ENCODE measurements at regions not wholly inside any gene's neighbourhood (a gene's known extent, or its start where the extent isn't known, plus 50 kb on each side); places are given as distances from the start of the nearest gene placed in this dataset.

GRCh38 chr9:113790093-113790492, 86.0 kb upstream of the ZNF618 start:
- Mint-ChIP-seq H3K36me3 (ENCODE audit: low read depth, unreplicated experiment) (no peaks in the 10 kb centered on the region), H3K4me3 (ENCODE audit: unreplicated experiment) (no peak overlapping the region), H3K27ac (ENCODE audit: unreplicated experiment) (no peak overlapping the region), H3K4me1 (ENCODE audit: low read depth, unreplicated experiment) (no peaks in the 10 kb centered on the region), H3K27me3 (ENCODE audit: low read depth, unreplicated experiment) (peaks cover 53% of the 10 kb centered on the region), H3K9me3 (ENCODE audit: unreplicated experiment) (peaks cover 8% of the 10 kb centered on the region)
- no peak overlapping the region for H3K4me2 ChIP-seq (ENCODE audit: low read length)
- TF ChIP-seq CTCF (IDR thresholded peaks at IDR 0.05; ENCODE audit: insufficient read depth, low read depth, low read length) (no peak), EZH2 (IDR thresholded peaks at IDR 0.05; ENCODE audit: insufficient read depth, low read length) (no peak)
- no peaks in the 10 kb centered on the region for H3K4me1 ChIP-seq (ENCODE audit: insufficient read depth, low read length)
- no peak overlapping the region for H2AFZ ChIP-seq (ENCODE audit: low read depth, low read length)
- no peak overlapping the region for H3K4me3 ChIP-seq (ENCODE audit: insufficient read depth, low read depth, low read length)
- H3K9ac ChIP-seq (ENCODE audit: low read length) = no peak overlapping the region
- H4K20me1 ChIP-seq (ENCODE audit: insufficient read depth, low read length) = no peaks in the 10 kb centered on the region
- H3K9me3 ChIP-seq (ENCODE audit: insufficient read depth, low read depth, low read length) = peaks cover 3% of the 10 kb centered on the region
- no peak for DNase-seq (ENCODE audit: low read depth)
- H3K79me2 ChIP-seq (ENCODE audit: insufficient read depth, low read length) = no peaks in the 10 kb centered on the region
- H3K27me3 ChIP-seq (ENCODE audit: insufficient read depth, low read length) = peaks cover 29% of the 10 kb centered on the region
- no peak for FAIRE-seq
- H3K36me3 ChIP-seq (ENCODE audit: insufficient read depth, low read length) = no peaks in the 10 kb centered on the region
- no peak overlapping the region for H3K27ac ChIP-seq (ENCODE audit: low read depth, low read length)

- H3K4me2 ChIP-seq (ENCODE audit: low read length) = no peak overlapping the region
- Mint-ChIP-seq H3K4me3 (ENCODE audit: unreplicated experiment) (no peak overlapping the region), H3K27ac (ENCODE audit: unreplicated experiment) (no peak overlapping the region), H3K4me1 (ENCODE audit: low read depth, unreplicated experiment) (no peaks in the 10 kb centered on the region), H3K36me3 (ENCODE audit: low read depth, unreplicated experiment) (no peaks in the 10 kb centered on the region), H3K27me3 (ENCODE audit: low read depth, unreplicated experiment) (peaks cover 60% of the 10 kb centered on the region), H3K9me3 (ENCODE audit: unreplicated experiment) (peaks cover 8% of the 10 kb centered on the region)
- no peak overlapping the region for H3K27ac ChIP-seq (ENCODE audit: low read depth, low read length)
- no peaks in the 10 kb centered on the region for H3K4me1 ChIP-seq (ENCODE audit: insufficient read depth, low read length)
- FAIRE-seq (no peak), DNase-seq (ENCODE audit: low read depth) (no peak)
- no peaks in the 10 kb centered on the region for H3K36me3 ChIP-seq (ENCODE audit: insufficient read depth, low read length)
- H4K20me1 ChIP-seq (ENCODE audit: insufficient read depth, low read length) = no peaks in the 10 kb centered on the region
- peaks cover 3% of the 10 kb centered on the region for H3K9me3 ChIP-seq (ENCODE audit: insufficient read depth, low read depth, low read length)
- no peak overlapping the region for H3K9ac ChIP-seq (ENCODE audit: low read length)
- TF ChIP-seq EZH2 (IDR thresholded peaks at IDR 0.05; ENCODE audit: insufficient read depth, low read length) = no peak
- peaks cover 25% of the 10 kb centered on the region for H3K27me3 ChIP-seq (ENCODE audit: insufficient read depth, low read length)
- H3K4me3 ChIP-seq (ENCODE audit: insufficient read depth, low read depth, low read length) = no peak overlapping the region
- H3K79me2 ChIP-seq (ENCODE audit: insufficient read depth, low read length) = no peaks in the 10 kb centered on the region
- no peak overlapping the region for H2AFZ ChIP-seq (ENCODE audit: low read depth, low read length)
These were observed 82.6 kb upstream of the ZNF618 start for GRCh38 chr9:113793558-113793957.

- Histone ChIP-seq H3K9me3 (ENCODE audit: insufficient read depth, low read depth, low read length) (peaks cover 3% of the 10 kb centered on the region), H4K20me1 (ENCODE audit: insufficient read depth, low read length) (no peaks in the 10 kb centered on the region), H3K79me2 (ENCODE audit: insufficient read depth, low read length) (no peaks in the 10 kb centered on the region), H3K4me2 (ENCODE audit: low read length) (no peak overlapping the region), H3K36me3 (ENCODE audit: insufficient read depth, low read length) (no peaks in the 10 kb centered on the region), H3K9ac (ENCODE audit: low read length) (no peak overlapping the region), H3K4me3 (ENCODE audit: insufficient read depth, low read depth, low read length) (no peak overlapping the region), H3K4me1 (ENCODE audit: insufficient read depth, low read length) (no peaks in the 10 kb centered on the region), H2AFZ (ENCODE audit: low read depth, low read length) (no peak overlapping the region), H3K27me3 (ENCODE audit: insufficient read depth, low read length) (peaks cover 20% of the 10 kb centered on the region), H3K27ac (ENCODE audit: low read depth, low read length) (no peak overlapping the region)
- H3K27ac Mint-ChIP-seq (ENCODE audit: unreplicated experiment) = no peak overlapping the region
- H3K36me3 Mint-ChIP-seq (ENCODE audit: low read depth, unreplicated experiment) = no peaks in the 10 kb centered on the region
- no peak overlapping the region for H3K4me3 Mint-ChIP-seq (ENCODE audit: unreplicated experiment)
- FAIRE-seq (no peak), DNase-seq (ENCODE audit: low read depth) (no peak)
- TF ChIP-seq EZH2 (IDR thresholded peaks at IDR 0.05; ENCODE audit: insufficient read depth, low read length) (no peak), CTCF (IDR thresholded peaks at IDR 0.05; ENCODE audit: insufficient read depth, low read depth, low read length) (no peak)
- peaks cover 57% of the 10 kb centered on the region for H3K27me3 Mint-ChIP-seq (ENCODE audit: low read depth, unreplicated experiment)
- no peaks in the 10 kb centered on the region for H3K4me1 Mint-ChIP-seq (ENCODE audit: low read depth, unreplicated experiment)
- peaks cover 8% of the 10 kb centered on the region for H3K9me3 Mint-ChIP-seq (ENCODE audit: unreplicated experiment)
These were observed 81.4 kb upstream of the ZNF618 start for GRCh38 chr9:113794721-113795120.

Measured in astrocyte (in vitro differentiated cells and primary cell).